Neural cell (in vitro differentiated cells): ENCODE measurements at regions not wholly inside any gene's neighbourhood (a gene's known extent, or its start where the extent isn't known, plus 50 kb on each side); places are given as distances from the start of the nearest gene placed in this dataset.

Source experiments
- EZH2 ChIP-seq: fragments of 200-600, 300-800 bp; shearing (Covaris generic), sonication (generic); IDR thresholded peaks from 2 replicates; pipeline ENCODE4 v1.6.1; 2014; ENCODE audit warnings: antibody characterized with exemption, low read length, borderline replicate concordance, mild to moderate bottlenecking; ENCODE audit not compliant: insufficient read depth, poor library complexity, severe bottlenecking
- POLR2AphosphoS5 ChIP-seq: IDR thresholded peaks from 2 replicates; pipeline ENCODE4 v1.6.1; 2012
- RAD21 ChIP-seq: fragments of 450-650 bp; conservative IDR thresholded peaks from 2 replicates; pipeline ENCODE4 v1.6.1; 2014; ENCODE audit warnings: antibody characterized with exemption, mild to moderate bottlenecking, moderate library complexity
- REST ChIP-seq: IDR thresholded peaks from 2 replicates; pipeline ENCODE4 v1.6.1; 2012; ENCODE audit warnings: borderline replicate concordance
- SMC3 ChIP-seq: fragments of 450-650 bp; conservative IDR thresholded peaks from 2 replicates; pipeline ENCODE4 v1.6.1; 2014; ENCODE audit warnings: antibody characterized with exemption, mild to moderate bottlenecking, moderate library complexity; ENCODE audit not compliant: poor library complexity
- TAF1 ChIP-seq: IDR thresholded peaks from 2 replicates; pipeline ENCODE4 v1.6.1; 2012; ENCODE audit warnings: low read depth
- TF ChIP-seq, protein P1 (sequence below): fragments of 450-650 bp; IDR thresholded peaks from 2 replicates; pipeline ENCODE4 v1.5.1; 2014; ENCODE audit warnings: antibody characterized with exemption, mild to moderate bottlenecking, moderate library complexity; ENCODE audit not compliant: poor library complexity, severe bottlenecking

DNA sequence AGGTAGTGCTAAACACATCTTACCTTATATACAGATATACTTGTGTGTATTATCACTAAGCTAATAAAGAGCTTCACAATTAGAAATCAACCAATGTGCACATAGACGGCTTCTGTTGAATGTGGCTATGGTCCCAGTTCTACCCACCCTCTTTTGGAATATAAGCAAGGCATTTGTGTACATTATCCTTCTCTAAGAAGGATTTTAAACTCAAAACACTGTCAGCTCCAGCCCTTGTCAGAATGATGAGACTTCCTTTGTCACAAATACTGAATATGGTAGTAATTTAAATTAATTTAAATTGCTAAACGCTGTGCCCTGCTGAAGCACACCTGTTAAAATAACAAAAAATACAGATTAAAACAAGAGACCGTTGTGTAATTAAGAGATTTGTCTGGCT lies 107.9 kb upstream of the GRAMD2B start:
- TF ChIP-seq, protein P1, sequence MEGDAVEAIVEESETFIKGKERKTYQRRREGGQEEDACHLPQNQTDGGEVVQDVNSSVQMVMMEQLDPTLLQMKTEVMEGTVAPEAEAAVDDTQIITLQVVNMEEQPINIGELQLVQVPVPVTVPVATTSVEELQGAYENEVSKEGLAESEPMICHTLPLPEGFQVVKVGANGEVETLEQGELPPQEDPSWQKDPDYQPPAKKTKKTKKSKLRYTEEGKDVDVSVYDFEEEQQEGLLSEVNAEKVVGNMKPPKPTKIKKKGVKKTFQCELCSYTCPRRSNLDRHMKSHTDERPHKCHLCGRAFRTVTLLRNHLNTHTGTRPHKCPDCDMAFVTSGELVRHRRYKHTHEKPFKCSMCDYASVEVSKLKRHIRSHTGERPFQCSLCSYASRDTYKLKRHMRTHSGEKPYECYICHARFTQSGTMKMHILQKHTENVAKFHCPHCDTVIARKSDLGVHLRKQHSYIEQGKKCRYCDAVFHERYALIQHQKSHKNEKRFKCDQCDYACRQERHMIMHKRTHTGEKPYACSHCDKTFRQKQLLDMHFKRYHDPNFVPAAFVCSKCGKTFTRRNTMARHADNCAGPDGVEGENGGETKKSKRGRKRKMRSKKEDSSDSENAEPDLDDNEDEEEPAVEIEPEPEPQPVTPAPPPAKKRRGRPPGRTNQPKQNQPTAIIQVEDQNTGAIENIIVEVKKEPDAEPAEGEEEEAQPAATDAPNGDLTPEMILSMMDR = no peak
- TF ChIP-seq TAF1 (no peak), RAD21 (no peak), EZH2 (no peak), POLR2AphosphoS5 (no peak), REST (no peak), SMC3 (no peak)
